NB4 (cell line): ENCODE measurements at regions not wholly inside any gene's neighbourhood (a gene's known extent, or its start where the extent isn't known, plus 50 kb on each side); places are given as distances from the start of the nearest gene placed in this dataset.

Experiments used
- DNase-seq: peaks from one replicate; pipeline ENCODE4 v3.0.0; 2010; ENCODE audit warnings: low read depth
- H3K4me3 ChIP-seq: one replicate; pipeline ENCODE4 v1.5.1; 2011; ENCODE audit warnings: mild to moderate bottlenecking, low read depth, low read length, moderate library complexity
- MYC ChIP-seq: IDR thresholded peaks from 2 replicates; pipeline ENCODE4 v1.6.1; 2011; ENCODE audit warnings: low read depth, low read length
- POLR2A ChIP-seq: IDR thresholded peaks from 2 replicates; pipeline ENCODE4 v1.6.1; 2011; ENCODE audit warnings: mild to moderate bottlenecking; ENCODE audit not compliant: insufficient read length; ENCODE audit errors: extremely low read depth
- TF ChIP-seq, protein P1 (sequence below): IDR thresholded peaks from 2 replicates; pipeline ENCODE4 v1.6.1; 2011; ENCODE audit warnings: low read depth, low read length
- TF ChIP-seq, protein P2 (sequence below): IDR thresholded peaks from one replicate; pipeline ENCODE4 v1.5.1; 2012; ENCODE audit warnings: low read depth, low read length

DNA sequence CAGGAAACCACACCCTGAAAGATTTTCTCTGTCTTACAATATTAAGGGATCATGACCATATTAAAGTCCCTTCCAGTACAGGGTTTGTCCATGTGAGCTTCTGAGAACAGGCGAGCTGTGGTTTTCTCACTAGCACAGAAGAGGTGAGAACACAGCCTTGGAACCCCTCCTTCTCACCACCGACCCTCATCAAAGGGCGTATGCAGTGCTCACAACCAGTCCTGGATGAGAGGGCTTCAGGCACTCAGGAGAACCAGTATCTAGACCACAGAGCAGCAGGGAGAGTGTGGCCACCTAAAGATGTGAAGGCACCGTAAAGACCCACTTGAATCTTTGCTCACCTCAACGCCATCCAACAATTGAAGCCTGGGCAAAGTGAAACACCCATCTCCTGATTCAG, 397.0 kb downstream of the ETS1 start:
- TF ChIP-seq, protein P1, sequence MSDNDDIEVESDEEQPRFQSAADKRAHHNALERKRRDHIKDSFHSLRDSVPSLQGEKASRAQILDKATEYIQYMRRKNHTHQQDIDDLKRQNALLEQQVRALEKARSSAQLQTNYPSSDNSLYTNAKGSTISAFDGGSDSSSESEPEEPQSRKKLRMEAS: no peak
- TF ChIP-seq MYC (no peak), POLR2A (no peak)
- TF ChIP-seq, protein P2, sequence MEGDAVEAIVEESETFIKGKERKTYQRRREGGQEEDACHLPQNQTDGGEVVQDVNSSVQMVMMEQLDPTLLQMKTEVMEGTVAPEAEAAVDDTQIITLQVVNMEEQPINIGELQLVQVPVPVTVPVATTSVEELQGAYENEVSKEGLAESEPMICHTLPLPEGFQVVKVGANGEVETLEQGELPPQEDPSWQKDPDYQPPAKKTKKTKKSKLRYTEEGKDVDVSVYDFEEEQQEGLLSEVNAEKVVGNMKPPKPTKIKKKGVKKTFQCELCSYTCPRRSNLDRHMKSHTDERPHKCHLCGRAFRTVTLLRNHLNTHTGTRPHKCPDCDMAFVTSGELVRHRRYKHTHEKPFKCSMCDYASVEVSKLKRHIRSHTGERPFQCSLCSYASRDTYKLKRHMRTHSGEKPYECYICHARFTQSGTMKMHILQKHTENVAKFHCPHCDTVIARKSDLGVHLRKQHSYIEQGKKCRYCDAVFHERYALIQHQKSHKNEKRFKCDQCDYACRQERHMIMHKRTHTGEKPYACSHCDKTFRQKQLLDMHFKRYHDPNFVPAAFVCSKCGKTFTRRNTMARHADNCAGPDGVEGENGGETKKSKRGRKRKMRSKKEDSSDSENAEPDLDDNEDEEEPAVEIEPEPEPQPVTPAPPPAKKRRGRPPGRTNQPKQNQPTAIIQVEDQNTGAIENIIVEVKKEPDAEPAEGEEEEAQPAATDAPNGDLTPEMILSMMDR: no peak
- H3K4me3 ChIP-seq: no peak overlapping the region
- DNase-seq: no peak

DNA sequence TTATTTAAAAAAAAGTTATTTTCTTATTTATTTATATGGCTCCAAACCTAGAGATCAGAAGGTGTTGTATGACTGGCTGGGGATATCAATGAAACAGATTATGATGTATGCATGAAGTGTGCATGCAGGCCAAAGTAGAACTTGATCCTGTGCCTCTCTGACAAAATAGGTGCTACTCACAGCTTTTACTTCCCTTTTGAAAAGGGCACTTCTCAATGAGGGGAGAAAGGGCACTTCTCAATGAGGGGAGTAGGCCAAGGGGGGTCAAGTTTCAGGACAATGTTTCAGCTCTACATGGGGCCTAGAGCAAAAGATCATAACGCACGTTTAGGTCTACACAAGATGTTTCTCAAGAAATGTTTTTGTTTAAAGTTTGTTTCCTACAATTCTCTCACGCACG, 397.5 kb downstream of the ETS1 start:
- no peak for TF ChIP-seq POLR2A
- TF ChIP-seq, protein P2: no peak
- no peak for TF ChIP-seq MYC
- TF ChIP-seq, protein P1: no peak
- no peak overlapping the region for H3K4me3 ChIP-seq
- DNase-seq: no peak

DNA sequence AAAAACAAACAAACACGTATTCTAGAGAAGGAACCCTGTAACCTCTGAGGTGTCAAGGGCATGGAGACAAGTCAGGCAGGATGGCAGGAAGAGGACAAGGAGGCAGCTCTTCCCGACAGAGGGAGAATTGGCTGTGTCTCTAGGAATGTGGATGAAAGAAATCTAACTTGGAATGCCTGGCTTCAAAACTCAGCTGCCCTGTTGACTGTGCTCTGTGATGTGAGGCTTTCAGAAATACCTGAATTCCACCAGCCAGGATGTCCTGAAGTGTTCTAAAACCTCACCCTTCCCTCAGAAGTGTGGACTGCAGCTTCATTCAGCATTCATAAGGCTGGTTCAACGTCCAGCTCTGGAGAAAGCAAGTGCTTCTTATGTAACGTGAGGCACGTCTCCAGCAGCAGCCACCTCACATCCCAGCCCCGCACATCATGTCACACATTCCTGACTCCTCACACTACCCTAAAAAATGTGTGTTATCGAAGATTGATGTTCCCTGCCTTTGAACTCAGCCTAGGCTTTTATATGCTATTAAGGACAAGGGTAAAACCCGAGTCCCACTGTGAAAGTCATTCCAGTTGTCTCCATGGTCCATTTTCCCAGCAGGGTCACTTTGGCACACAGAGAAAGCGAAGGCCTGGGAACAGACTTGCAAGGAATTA, 398.9 kb downstream of the ETS1 start:
- TF ChIP-seq, protein P2: no peak
- TF ChIP-seq, protein P1: no peak
- no peak for TF ChIP-seq POLR2A
- no peak for TF ChIP-seq MYC
- H3K4me3 ChIP-seq: no peak overlapping the region
- no peak for DNase-seq

DNA sequence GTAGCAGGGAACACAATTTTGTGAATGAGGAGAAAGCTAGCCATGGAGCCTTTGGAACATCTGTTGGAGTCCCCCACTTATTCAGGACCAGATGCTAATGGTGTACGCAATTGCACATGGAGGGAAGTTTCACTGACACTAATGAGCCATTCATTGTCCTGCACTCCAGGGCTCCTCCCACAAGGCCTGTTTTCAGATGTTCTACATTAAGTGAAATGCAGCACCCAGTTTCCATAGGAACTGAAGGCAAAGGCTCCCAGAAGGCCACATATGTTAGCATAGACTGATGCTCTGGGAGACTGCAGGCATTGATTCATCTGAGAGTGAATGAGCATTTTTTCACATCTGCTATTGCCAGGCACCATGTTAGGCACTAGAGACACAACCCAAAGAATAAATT, 399.5 kb downstream of the ETS1 start:
- H3K4me3 ChIP-seq: no peak overlapping the region
- DNase-seq: no peak

DNA sequence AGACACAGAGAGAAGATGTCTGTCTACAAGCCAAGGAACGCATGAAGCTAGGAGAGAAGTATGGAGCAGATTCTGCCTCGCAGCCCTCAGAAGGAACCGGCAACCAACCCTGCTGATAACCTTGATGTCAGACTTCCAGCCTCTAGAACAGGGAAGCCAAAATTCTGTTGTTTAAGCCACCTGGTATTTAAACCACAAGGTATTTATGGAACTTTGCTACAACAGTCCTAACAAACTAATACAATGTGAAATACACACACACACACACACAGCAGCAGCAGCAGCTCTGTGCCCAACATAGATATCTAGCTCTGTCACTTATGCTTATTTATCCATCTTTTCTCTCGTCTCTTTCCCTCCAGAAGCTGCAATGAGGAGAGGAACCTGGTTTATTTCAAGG, 400.0 kb downstream of the ETS1 start:
- no peak for DNase-seq
- TF ChIP-seq POLR2A (no peak), MYC (no peak)
- TF ChIP-seq, protein P1: no peak
- TF ChIP-seq, protein P2: no peak
- no peak overlapping the region for H3K4me3 ChIP-seq

More for the DNA sequence above, 399.5 kb downstream of the ETS1 start:
- TF ChIP-seq, protein P2: no peak
- TF ChIP-seq, protein P1: no peak
- no peak for TF ChIP-seq POLR2A
- no peak for TF ChIP-seq MYC
